ENCODE measurements at regions not wholly inside any gene's neighbourhood (a gene's known extent, or its start where the extent isn't known, plus 50 kb on each side); places are given as distances from the start of the nearest gene placed in this dataset.

DNA sequence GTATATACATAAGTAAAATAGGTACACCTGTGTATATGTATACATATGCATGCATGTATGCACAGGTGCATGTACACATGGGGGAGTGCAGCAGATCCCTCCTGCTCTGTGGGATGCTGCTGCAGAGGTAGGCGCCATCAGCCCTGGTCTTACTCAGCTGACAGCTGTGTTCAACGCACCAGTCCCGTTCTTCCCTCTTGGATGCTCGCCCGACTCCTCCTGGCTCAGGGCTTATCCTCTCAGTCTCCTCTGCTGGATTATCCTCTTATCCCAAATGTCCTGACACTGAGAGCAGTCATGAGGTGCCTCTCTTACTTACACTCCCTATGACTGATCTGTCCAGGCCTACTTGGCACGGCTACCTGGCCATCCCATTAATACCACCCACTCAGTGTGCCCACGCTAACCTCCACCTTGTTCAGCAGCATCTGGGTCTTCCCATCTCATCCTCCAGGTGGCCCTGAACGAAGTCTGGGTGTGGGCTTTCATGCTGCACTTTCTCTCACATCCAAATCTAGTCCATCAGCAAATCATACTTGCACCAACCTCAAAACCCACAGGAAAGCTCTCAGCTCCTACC is 357.1 kb downstream of the TCERG1L start:
- TF ChIP-seq, protein P1, sequence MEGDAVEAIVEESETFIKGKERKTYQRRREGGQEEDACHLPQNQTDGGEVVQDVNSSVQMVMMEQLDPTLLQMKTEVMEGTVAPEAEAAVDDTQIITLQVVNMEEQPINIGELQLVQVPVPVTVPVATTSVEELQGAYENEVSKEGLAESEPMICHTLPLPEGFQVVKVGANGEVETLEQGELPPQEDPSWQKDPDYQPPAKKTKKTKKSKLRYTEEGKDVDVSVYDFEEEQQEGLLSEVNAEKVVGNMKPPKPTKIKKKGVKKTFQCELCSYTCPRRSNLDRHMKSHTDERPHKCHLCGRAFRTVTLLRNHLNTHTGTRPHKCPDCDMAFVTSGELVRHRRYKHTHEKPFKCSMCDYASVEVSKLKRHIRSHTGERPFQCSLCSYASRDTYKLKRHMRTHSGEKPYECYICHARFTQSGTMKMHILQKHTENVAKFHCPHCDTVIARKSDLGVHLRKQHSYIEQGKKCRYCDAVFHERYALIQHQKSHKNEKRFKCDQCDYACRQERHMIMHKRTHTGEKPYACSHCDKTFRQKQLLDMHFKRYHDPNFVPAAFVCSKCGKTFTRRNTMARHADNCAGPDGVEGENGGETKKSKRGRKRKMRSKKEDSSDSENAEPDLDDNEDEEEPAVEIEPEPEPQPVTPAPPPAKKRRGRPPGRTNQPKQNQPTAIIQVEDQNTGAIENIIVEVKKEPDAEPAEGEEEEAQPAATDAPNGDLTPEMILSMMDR (IDR thresholded peaks at IDR 0.05), result no peak
- TF ChIP-seq POLR2A (IDR thresholded peaks at IDR 0.05), result no peak
